Myocyte (in vitro differentiated cells): ENCODE measurements at regions not wholly inside any gene's neighbourhood (a gene's known extent, or its start where the extent isn't known, plus 50 kb on each side); places are given as distances from the start of the nearest gene placed in this dataset.

Experiments
- DNase-seq: peaks from one replicate; pipeline ENCODE4 v3.0.0-alpha.2; 2012; ENCODE audit warnings: low read depth

DNA sequence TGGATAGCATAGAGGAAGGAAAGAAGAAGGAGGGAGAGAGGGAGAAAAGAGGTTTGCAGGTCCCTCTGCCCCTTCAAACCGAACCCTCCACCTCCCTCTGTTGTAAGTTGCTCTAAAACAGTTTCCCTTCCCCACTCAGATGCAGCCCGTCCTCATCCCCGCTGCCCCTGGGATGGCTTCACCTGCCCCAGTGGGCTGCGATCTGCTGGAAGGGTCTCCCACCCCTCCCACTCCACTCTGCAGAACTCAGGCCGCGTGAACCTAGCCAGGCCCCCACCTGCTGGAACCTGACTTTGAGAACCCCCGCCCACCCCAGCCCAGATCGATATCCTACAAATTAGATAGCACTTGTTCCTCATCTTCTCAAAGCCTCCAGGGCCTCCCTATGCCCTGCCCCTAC is 190.8 kb downstream of the DLL1 start:
- no peak for DNase-seq

- no peak for DNase-seq
Measured at GRCh38 chr6:170099387-170099786, 191.5 kb downstream of the DLL1 start.

DNA sequence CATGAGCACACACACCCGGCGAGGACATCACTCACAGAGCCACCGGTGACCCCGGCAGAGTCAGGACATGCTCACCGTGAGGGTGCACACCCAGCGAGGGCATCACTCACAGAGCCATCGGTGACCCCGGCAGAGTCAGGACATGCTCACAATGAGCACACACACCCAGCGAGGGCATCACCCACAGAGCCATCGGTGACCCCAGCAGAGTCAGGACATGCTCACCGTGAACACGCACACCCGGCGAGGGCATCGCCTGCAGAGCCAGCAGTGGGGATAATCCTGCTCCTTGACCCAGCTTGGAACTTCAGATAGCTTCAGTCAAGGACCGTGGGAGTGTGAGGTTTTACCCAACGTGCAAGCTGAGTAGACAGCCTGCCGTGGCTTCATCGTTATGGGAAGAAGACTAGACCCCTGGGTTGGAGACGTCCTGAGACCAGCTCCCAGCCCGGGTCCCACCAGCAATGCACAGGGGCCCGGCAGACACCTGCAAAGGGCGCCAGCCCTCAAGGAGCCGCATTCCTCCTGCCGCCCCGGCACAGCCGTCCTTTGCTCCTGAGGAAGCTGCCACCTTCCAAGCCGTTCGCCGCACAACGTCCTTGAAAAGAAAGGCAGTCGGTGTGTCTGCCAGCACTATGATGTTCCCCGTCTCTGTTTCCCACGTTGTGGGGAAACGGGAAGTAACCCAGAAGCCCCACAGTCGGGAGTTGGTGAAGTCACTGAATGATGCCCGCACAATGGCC is 192.3 kb downstream of the DLL1 start:
- DNase-seq, result no peak

DNA sequence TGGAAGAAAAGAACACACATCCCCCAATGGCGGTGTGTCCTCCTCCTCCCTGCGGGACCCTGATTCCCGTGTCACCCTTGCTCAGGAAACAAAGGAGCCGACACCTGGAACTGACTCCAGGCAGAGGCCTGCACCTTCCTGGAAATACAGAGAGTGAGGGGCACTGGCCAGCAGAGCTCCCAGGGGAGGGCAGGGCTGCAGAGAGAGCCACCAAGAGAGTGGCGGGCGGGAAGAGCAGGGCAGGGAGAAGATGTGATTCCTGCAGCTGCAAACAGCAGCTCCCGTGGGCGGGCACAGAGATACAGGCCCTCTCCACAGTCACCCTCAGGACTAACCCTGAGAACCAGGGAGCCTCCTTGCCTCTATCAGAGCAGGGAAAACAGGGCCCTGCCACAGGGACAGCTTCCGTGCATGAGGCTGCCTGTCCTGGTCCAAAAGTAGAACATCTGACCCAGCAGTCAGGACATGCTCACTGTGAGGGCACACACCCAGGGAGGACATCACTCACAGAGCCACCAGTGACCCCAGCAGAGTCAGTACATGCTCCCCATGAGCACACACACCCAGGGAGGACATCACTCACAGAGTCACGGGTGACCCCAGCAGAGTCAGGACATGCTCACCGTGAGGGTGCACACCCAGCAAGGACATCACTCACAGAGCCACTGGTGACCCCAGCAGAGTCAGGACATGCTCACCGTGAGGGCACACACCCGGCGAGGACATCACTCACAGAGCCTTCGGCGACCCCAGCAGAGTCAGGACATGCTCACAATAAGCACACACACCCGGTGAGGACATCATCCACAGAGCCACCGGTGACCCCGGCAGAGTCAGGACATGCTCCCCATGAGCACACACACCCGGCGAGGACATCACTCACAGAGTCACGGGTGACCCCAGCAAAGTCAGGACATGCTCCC is 193.1 kb downstream of the DLL1 start:
- DNase-seq, result no peak

GRCh38 chr6:170096803-170097504 is 193.9 kb downstream of the DLL1 start:
- DNase-seq, result no peak

DNA sequence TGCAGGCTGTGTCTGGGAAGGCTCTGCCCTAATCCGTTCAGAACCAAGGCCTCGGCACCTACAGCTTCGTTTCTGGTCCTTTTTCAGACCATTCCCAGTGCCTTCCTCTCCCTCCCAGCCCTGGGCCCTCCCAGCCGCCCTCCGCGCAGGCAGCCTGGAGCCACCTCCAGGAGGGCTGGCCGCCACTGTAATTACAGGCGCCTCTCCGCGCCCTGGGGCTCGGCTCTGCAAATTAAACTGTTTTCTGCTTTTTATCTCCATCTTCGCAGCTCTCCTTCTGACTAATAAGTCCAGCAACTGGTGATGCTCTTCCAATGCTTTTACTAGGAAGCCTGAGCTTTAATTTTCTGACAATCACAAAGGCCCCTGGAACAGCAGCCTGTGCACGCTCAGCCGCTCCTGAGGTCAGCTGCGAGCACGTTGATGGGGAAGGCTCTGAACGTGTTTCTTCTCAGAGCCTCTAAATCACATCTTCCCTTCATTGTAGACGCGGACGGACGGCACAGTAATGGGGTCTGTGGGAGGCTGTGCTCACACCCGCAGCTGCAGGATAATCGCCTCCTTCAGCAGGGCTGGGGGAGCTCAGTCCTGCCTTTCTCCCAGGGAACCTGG is 194.6 kb downstream of the DLL1 start:
- no peak for DNase-seq

DNA sequence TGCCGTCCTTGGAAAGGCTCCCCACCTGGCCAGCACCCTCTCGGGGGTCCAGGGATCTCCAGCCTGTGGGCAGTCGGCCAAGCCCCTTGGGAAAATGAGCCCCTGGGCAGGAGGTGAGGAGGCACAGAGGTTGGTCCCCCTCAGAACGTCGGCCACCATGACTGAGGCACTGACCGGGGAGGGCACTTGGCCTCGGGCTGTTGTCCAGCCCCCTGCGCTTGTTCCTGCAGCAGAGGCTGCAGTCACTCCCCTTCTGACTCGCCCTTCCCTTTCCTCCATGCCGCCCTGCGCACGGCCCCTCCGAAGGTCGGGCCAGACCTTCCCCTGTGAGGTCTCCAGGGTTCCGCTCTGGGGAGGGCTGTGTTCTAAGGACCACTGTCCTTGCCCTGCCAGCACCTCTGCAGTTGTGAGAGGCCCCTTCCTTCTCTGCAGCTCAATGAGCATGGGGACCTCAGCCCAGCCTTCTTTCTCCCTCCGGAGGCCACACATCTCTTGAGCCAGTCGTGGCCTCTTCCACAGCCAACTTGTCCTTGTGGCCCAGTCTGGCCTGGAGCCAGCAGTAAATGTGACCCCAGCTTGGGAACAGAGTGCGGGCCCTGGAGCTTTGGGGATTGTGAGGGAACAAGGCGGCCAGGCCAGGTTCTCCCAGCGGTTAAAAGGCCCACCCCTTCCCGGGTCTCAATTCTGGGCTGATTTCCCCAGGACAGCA is 195.5 kb downstream of the DLL1 start:
- DNase-seq, result no peak

DNA sequence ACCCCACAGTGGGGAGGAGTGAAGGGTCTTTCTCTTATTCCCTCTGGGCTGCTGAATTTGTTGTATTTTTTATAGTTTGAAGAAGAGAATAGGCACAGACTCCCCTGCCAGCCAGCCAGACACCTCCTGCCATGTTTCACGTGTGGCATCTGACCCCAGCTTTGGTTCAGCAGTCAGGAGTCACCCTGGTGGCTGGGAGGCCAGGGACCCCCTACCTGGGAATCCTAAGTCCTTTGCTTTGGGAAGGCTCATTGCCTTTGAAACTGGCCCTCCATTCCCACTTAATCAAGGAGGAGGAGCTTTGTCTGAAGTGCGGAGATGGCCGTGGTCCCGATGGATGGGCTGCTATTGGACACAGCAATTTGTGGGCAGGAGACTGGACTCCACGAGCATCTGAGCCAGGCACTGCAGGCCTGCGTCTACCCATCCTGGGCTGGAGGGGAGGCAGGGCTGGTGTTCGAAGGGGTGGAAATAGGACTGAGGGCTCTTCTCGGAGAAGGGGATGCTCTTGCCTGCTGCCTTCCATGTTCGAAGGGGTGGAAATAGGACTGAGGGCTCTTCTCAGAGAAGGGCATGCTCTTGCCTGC is 196.1 kb downstream of the DLL1 start:
- no peak for DNase-seq

DNA sequence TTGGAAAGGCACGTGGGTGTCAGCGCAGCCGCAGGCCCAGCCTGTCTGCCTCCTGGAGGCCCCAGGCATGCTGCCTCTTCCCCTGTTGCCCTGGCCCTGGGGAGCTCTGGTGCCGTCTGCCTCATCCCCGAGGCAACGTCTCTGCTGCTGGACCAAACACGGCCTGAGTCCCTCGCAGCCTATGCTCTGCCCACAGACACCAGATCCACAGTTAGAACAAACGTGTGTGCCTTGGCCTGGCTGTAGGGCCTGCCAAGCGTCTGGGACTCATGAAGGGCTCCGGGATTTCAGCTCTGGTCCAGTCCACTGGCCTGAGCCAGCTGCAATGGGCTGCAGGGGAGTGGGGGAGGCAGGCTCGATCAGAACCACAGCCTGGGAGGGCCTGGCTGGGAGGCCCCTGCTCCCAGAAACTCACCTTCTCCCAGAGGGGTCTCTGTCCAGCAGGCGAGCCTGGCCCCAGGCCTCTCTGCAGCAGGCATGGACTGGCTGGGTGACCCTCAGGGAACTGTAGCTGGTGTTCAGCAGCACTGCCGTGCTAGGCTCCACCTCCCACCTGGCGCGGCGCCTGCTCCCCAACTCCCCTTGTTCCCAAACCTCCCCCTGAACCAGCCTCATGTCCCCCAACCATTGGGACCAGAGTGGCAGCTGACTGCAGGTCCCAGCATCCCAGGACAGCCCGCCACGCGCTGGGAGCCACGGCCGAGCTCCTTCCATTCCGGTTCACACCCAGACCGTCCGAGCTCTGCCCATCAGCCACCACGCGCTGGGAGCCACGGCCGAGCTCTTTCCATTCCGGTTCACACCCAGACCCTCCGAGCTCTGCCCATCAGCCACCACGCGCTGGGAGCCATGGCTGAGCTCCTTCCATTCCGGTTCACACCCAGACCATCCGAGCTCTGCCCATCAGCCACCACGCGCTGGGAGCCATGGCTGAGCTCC is 197.0 kb downstream of the DLL1 start:
- no peak for DNase-seq

GRCh38 chr6:170093276-170093657 is 197.6 kb downstream of the DLL1 start:
- no peak for DNase-seq

GRCh38 chr6:170092826-170093225 is 198.1 kb downstream of the DLL1 start:
- no peak for DNase-seq

DNA sequence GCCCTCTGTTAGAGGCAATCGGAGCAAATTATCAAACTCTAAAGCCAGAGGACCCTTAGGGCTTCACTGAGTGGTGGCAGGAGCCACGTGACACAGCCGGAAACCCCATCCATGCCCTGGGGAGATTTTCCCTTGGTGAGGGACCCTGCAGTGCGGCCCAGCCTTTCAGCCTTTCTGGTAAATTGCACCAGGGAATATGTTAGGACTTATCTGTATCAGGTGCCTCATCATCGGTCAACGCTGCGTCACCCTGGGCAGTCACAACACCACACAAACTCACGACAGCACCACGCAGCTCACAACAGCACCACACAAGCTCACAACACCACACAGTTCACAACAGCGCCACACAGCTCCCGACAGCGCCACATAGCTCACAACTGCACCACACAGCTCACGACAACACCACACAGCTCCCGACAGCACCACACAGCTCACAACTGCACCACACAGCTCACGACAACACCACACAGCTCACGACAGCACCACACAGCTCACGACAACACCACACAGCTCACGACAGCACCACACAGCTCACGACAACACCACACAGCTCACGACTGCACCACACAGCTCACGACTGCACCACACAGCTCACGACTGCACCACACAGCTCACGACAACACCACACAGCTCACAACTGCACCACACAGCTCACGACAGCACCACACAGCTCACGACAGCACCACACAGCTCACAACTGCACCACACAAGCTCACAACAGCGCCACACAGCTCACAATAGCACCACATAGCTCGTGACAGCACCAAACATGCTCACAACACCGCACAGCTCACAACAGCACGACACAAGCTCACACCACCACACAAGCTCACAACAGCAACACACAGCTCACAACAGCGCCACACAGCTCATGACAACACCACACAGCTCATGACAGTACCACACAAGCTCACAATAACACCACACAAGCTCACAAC is 199.0 kb downstream of the DLL1 start:
- no peak for DNase-seq

DNA sequence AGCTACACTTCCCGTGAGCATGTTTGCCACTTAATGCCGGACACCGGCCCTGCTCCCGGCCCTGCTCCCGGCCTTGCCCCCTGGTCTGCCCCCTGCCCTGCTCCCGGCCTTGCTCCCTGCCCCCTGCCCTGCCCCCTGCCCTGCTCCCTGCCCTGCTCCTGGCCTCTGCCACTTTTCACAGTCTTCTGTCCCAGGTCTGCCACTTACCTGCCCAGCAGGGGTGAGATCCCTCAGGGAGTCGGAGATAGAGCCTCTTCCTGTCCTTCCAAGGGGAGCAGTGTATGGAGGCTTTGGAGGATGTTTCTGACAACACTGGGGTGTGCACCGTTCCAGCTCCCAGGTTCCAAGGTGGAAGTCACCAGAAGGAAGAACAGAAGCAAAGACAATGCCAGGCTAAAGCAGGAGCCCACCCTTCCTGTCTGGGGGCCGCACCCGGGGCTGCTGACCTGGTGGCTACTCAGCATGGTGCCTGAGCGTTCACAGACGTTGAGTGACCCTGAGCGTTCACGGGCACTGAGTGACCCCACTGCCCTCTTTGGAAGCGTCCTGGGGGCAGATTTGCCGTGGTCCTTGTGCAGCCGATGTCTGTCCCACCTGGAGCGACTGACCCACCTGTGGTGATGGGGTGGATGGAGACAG is 199.8 kb downstream of the DLL1 start:
- no peak for DNase-seq

- no peak for DNase-seq
Measured at GRCh38 chr6:170090561-170090960, 200.3 kb downstream of the DLL1 start.

DNA sequence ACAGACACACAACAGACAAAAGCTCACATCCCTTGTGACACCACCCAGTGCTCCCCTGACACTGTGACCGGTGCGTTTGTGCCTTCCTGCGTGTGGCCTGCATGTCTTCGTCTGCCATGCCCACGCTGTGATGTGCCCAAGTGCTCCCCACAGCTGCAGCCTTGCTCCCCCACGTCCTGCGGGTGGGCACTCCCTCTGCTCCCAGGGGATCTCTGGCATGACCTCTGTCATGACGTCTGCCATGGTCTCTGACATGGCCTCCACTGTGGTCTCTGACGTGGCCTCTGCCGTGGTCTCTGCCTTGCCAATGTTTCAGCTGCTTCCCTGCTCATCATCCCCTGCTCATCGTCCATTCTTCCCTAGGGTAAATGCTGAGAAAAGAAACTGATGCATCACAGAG is 200.9 kb downstream of the DLL1 start:
- no peak for DNase-seq

DNA sequence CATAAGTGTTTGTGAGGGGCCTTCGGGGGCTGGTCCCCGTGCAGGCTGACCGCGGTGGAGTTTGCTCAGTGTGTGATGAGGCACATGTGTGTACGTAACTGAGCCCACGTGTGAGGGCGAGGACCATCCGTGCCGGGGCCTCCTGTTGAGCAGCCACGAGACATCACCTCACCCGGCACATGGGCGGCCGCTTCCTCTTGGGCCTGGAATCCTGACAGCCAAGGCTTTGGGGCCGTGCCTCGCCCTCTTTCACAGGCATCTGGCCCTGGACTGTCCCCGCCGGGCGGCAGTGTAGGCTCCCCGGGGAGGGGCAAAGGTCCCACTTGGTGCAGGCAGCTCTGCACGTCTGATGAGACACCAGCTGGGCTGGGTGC is 202.3 kb downstream of the DLL1 start:
- no peak for DNase-seq

DNA sequence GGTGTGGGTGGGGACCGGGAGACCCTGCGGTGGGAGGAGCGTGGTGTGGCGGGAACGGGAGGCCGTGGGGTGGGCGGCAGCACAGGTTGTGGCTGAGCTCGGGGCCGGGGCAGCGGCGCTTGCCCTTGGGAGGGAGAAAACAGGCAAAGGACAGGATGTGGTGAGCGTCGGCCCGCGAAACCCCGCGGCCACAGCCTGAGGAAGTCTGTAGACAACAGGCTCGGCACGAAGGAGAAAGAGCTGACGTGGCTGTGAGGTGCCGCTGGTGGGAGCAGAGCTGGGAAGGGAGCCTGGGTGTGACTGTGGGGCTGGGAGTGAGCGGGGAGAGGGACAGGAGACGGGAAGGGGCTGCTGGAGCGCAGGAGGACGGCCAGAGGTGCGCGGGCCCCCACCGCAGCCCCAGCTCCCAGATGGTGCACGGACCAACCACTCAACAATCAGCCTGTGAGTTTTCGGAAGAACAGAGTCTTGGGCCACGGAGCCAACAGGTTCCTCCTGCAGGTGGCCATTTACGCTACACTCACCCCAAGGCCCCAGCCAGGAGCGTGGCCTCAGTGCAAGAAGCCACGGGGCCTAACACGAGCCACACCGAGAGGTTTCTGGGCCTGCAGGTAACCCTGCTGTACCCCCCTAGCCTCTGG is 202.8 kb downstream of the DLL1 start:
- DNase-seq, result no peak
